MG63 (cell line): ENCODE measurements at regions not wholly inside any gene's neighbourhood (a gene's known extent, or its start where the extent isn't known, plus 50 kb on each side); places are given as distances from the start of the nearest gene placed in this dataset.

Experiments
- DNase-seq: peaks from one replicate; pipeline ENCODE4 v3.0.0-alpha.2; 2020
- H3K27me3 ChIP-seq: fragments of 250-450 bp; sonication (Bioruptor Pico); 2 replicates; pipeline ENCODE4 v1.5.1; 2020; ENCODE audit warnings: mild to moderate bottlenecking, moderate library complexity
- H3K36me3 ChIP-seq: fragments of 250-450 bp; sonication (Bioruptor Pico); 2 replicates; pipeline ENCODE4 v1.5.1; 2020; ENCODE audit warnings: mild to moderate bottlenecking, moderate library complexity
- H3K4me3 ChIP-seq: fragments of 250-450 bp; sonication (Bioruptor Pico); 2 replicates; pipeline ENCODE4 v1.5.1; 2020; ENCODE audit warnings: mild to moderate bottlenecking, moderate library complexity
- H3K9me3 ChIP-seq: fragments of 250-450 bp; sonication (Bioruptor Pico); 2 replicates; pipeline ENCODE4 v1.5.1; 2020; ENCODE audit warnings: mild to moderate bottlenecking, moderate library complexity

- no peaks in the 10 kb centered on the region for H3K9me3 ChIP-seq
- H3K36me3 ChIP-seq, result no peaks in the 10 kb centered on the region
- H3K27me3 ChIP-seq, result no peaks in the 10 kb centered on the region
- no peak overlapping the region for H3K4me3 ChIP-seq
- no peak for DNase-seq
Observed at GRCh38 chr1:2933431-2934155, 87.7 kb upstream of the ACTRT2 start.

- Histone ChIP-seq H3K36me3 (no peaks in the 10 kb centered on the region), H3K4me3 (no peak overlapping the region), H3K27me3 (no peaks in the 10 kb centered on the region), H3K9me3 (no peaks in the 10 kb centered on the region)
- DNase-seq, result no peak
Observed at GRCh38 chr1:2934156-2934540, 87.1 kb upstream of the ACTRT2 start.

GRCh38 chr1:2934642-2935081 is 86.6 kb upstream of the ACTRT2 start:
- Histone ChIP-seq H3K4me3 (no peak overlapping the region), H3K36me3 (no peaks in the 10 kb centered on the region), H3K27me3 (no peaks in the 10 kb centered on the region), H3K9me3 (no peaks in the 10 kb centered on the region)
- DNase-seq, result no peak

DNA sequence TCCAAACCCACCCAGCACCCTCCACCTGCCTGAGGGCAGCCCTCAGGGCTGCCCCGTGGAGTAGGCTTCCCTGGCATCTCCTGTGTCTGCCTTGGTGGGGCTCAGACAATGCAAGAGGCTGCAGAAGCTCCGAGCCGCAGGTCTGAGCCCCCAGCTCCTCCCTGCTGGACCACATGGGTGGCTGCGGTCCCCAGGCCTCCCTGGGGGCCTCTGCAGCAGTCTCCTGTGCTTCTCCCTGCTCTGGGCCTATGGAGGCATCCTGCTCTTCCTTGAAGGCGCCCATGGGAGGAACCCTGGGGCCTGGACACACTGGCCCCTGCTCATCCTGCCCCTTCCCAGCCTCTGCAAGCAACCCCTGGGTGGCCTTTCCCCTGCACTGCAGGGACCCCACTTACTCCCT is 86.1 kb upstream of the ACTRT2 start:
- no peak for DNase-seq
- no peaks in the 10 kb centered on the region for H3K9me3 ChIP-seq
- no peak overlapping the region for H3K4me3 ChIP-seq
- no peaks in the 10 kb centered on the region for H3K36me3 ChIP-seq
- no peaks in the 10 kb centered on the region for H3K27me3 ChIP-seq

DNA sequence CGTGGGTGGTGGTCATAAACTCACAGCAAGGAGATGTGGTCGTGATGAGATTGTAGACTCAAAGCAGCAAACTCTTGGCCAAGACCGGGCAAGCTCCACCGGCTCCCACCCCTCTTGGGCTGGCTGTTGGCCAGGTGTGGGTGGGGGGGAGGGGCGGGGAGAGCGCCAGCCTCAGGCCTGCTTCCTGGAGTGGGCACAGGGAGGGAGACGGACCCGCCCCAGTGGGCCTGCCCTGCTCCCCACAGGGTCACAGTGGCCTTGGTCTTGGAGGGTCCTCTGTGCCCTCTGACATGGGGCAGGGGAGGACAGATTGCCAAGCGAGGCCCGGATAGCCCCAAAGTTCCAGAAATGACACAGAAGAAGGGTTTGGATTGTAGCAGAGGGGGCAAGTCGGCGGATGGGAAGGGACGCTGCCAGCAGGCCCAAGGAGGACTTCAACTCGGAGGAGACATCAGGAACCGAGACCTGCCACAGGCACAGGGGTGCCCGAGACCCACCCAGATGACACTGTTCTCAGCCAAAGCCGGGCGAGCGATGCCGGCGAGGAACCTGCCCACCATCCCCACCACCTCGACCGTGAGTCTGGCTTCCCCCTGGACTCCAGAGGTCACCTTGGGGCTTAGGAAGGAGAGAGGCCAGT is 85.4 kb upstream of the ACTRT2 start:
- H3K36me3 ChIP-seq, result no peaks in the 10 kb centered on the region
- no peak for DNase-seq
- H3K9me3 ChIP-seq, result 0 out of 2 replicates have a peak, but pooled peaks cover 2% of the 10 kb centered on the region
- no peak overlapping the region for H3K4me3 ChIP-seq
- no peaks in the 10 kb centered on the region for H3K27me3 ChIP-seq

- H3K9me3 ChIP-seq, result 0 out of 2 replicates have a peak, but pooled peaks cover 2% of the 10 kb centered on the region
- no peaks in the 10 kb centered on the region for H3K36me3 ChIP-seq
- DNase-seq, result no peak
Observed at GRCh38 chr1:2936559-2937515, 84.4 kb upstream of the ACTRT2 start.

DNA sequence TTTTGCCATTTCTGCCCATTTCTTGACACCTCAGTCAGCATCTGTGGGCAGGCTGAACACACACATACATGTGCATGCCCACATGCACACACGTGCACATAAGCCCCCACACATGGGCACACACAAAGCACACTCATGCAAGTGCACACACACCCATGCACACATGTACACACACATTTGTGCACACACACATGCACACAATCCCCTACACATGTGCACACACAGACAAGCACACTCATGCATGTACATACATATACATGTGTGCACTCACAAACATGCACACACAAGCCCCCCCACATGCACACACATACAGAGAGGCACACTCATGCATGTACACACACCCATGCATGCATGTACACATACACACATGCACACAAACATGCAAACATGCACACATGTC is 83.5 kb upstream of the ACTRT2 start:
- Histone ChIP-seq H3K36me3 (no peaks in the 10 kb centered on the region), H3K4me3 (no peak overlapping the region), H3K27me3 (no peaks in the 10 kb centered on the region), H3K9me3 (0 out of 2 replicates have a peak, but pooled peaks cover 2% of the 10 kb centered on the region)
- DNase-seq, result no peak

More at GRCh38 chr1:2936559-2937515, 84.4 kb upstream of the ACTRT2 start:
- Histone ChIP-seq H3K27me3 (no peaks in the 10 kb centered on the region), H3K4me3 (no peak overlapping the region)

GRCh38 chr1:2939041-2939552 is 82.2 kb upstream of the ACTRT2 start:
- Histone ChIP-seq H3K4me3 (no peak overlapping the region), H3K36me3 (no peaks in the 10 kb centered on the region), H3K27me3 (no peaks in the 10 kb centered on the region), H3K9me3 (0 out of 2 replicates have a peak, but pooled peaks cover 2% of the 10 kb centered on the region)
- no peak for DNase-seq

DNA sequence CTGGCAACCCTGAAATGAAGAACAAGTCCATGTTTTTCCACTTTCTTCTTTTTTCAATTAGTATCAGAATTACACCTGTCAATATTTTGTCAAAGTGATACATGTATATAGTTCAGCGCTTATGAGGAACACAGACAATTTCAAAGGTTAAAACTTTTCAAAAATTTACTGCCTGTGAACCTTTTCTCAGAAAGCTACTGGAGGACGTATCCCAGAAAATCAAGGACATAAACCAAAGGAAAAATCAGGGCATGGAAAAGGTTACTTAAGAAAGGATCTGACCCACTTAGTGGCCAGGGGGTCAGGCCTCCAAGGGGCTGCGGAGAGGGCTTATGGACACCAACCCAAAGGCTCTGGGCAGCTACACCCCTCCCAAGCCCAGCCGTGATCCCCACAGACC is 81.1 kb upstream of the ACTRT2 start:
- no peaks in the 10 kb centered on the region for H3K27me3 ChIP-seq
- no peak overlapping the region for H3K4me3 ChIP-seq
- H3K36me3 ChIP-seq, result no peaks in the 10 kb centered on the region
- no peak for DNase-seq
- 0 out of 2 replicates have a peak, but pooled peaks cover 2% of the 10 kb centered on the region for H3K9me3 ChIP-seq

DNA sequence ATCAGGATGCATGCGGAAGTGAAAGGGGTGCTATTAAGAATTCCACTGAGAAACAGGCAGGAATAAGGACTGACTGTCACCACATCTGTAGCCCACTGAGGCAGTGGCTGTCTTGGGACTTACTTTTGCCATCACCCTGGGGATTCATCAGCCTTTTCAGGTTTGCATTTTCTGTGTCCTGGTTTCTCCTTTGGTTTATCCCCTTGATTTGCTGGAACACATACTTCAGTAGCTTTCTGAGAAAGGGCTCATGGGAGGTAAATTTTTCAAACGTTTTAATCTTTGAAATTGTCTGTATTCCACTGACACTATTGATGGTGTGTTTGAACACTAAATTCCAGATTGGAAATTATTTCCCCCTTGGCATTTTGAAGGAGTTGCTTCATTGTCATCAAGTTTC is 80.2 kb upstream of the ACTRT2 start:
- no peaks in the 10 kb centered on the region for H3K27me3 ChIP-seq
- no peak for DNase-seq
- H3K36me3 ChIP-seq, result no peaks in the 10 kb centered on the region
- no peak overlapping the region for H3K4me3 ChIP-seq
- H3K9me3 ChIP-seq, result 0 out of 2 replicates have a peak, but pooled peaks cover 2% of the 10 kb centered on the region

DNA sequence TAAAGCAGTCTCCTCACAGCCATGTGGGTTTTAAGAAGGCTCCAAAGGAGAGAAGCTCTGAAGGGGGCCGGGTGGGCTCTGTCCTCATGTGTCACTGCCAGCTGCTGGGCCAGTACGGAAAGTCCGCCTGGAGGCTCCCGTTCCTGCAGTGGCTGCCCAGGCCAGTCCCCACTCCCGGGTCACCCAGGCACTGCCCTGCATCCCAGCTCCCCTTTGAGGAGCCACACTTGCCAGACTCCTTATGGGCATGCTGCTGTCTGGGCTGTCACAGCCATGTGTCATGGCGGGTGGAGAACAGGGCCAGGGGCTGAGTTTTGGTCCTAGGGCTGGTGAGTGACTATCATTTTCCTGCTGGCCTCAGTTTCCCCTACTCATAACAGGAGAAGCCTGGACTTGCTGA is 79.4 kb upstream of the ACTRT2 start:
- Histone ChIP-seq H3K27me3 (peaks cover 6% of the 10 kb centered on the region; the same call in 1 of the 2 replicates), H3K36me3 (no peaks in the 10 kb centered on the region), H3K4me3 (no peak overlapping the region), H3K9me3 (0 out of 2 replicates have a peak, but pooled peaks cover 2% of the 10 kb centered on the region)
- no peak for DNase-seq

- Histone ChIP-seq H3K4me3 (no peak overlapping the region), H3K9me3 (0 out of 2 replicates have a peak, but pooled peaks cover 2% of the 10 kb centered on the region), H3K27me3 (peaks cover 8% of the 10 kb centered on the region; the same call in 1 of the 2 replicates), H3K36me3 (no peaks in the 10 kb centered on the region)
- no peak for DNase-seq
Observed at GRCh38 chr1:2942410-2942809, 78.9 kb upstream of the ACTRT2 start.

- H3K36me3 ChIP-seq, result no peaks in the 10 kb centered on the region
- DNase-seq, result no peak
- H3K27me3 ChIP-seq, result peaks cover 8% of the 10 kb centered on the region; the same call in 1 of the 2 replicates
- H3K9me3 ChIP-seq, result 0 out of 2 replicates have a peak, but pooled peaks cover 2% of the 10 kb centered on the region
- no peak overlapping the region for H3K4me3 ChIP-seq
Observed at GRCh38 chr1:2943686-2944260, 77.5 kb upstream of the ACTRT2 start.

DNA sequence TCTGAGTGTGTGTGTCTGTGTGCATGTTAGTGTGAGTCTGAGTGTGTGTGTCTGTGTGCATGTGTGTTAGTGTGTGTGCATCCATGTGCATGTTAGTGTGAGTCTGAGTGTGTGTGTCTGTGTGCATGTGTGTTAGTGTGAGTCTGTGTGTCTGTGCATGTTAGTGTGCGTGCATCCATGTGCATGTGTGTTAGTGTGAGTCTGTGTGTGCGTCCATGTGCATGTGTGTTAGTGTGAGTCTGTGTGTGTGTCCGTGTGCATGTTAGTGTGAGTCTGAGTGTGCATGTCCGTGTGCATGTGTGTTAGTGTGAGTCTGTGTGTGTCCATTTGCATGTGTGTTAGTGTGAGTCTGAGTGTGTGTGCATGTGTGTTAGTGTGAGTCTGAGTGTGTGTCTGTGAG is 76.6 kb upstream of the ACTRT2 start:
- DNase-seq, result no peak
- Histone ChIP-seq H3K9me3 (0 out of 2 replicates have a peak, but pooled peaks cover 2% of the 10 kb centered on the region), H3K27me3 (peaks cover 8% of the 10 kb centered on the region; the same call in 1 of the 2 replicates), H3K36me3 (no peaks in the 10 kb centered on the region), H3K4me3 (no peak overlapping the region)

GRCh38 chr1:2945821-2946231 is 75.4 kb upstream of the ACTRT2 start:
- no peak for DNase-seq
- Histone ChIP-seq H3K27me3 (peaks cover 8% of the 10 kb centered on the region; the same call in 1 of the 2 replicates), H3K9me3 (no peaks in the 10 kb centered on the region), H3K36me3 (no peaks in the 10 kb centered on the region), H3K4me3 (no peak overlapping the region)

DNA sequence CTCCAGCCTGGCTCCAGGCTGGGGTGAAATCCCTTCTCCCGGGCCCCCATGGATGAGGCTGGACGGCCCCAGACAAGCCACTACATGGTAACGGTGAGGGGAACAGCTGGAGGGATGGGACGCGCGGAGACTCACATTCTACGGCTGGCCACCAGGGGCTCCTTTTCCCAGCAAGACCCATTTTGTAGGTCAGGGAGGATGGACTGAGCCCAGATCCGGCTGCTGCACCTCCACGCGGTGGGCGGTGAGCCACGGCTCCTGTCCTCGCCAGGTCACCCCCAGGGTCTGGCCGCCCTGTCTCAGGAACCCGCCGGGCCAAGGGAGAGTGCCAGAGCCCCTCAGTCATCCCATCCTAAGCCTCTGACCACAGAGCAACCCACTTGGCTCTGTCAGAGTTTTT is 75.0 kb upstream of the ACTRT2 start:
- peaks cover 8% of the 10 kb centered on the region; the same call in 1 of the 2 replicates for H3K27me3 ChIP-seq
- H3K9me3 ChIP-seq, result no peaks in the 10 kb centered on the region
- H3K4me3 ChIP-seq, result no peak overlapping the region
- no peak for DNase-seq
- H3K36me3 ChIP-seq, result no peaks in the 10 kb centered on the region
